ENCODE measurements at regions not wholly inside any gene's neighbourhood (a gene's known extent, or its start where the extent isn't known, plus 50 kb on each side); places are given as distances from the start of the nearest gene placed in this dataset.

- in situ Hi-C loops (cut with HindIII; ENCODE audit: low sequenced_read_pairs) = no loop called here
Observed at GRCh38 chr11:11020219-11020726, 162.4 kb upstream of the ZBED5 start.

DNA sequence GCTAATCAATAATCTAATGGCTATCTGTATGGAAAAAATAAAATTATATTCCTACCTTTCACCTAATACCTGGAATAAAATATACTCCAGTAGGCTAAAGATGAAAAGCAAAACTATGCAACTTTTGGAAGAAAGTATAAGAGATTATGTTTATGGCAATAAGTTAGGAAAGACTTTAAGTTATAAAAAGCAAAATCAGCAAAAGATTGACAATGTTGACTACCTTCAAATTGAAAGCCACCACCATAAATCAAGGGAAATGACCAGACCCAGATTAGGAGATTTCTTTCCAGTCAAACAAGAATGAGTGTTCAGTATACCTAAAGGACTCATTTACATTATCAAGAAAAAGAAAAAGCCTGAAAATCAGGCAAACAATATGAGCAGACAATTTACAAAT lies 159.1 kb upstream of the ZBED5 start:
- in situ Hi-C loops (cut with HindIII; ENCODE audit: low sequenced_read_pairs) = no loop called here

DNA sequence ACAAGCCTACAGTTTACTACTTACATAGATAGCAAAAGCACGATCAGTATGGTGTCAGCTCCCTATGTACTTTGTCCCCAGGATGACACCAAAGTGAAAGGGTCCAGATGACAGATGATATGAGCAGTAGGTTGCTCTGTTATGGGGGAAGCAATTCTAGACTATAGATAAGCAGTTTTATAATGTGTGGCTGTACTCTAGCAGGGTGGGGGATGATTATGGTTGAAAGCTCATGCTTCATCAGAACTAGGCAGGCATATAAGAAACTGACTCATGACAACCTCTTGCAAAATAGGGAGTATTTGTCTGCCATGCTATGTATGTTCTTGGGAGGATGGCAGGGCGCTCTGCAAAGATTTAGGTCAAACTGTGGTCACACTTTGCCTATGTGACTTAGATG lies 158.2 kb upstream of the ZBED5 start:
- in situ Hi-C loops (cut with HindIII; ENCODE audit: low sequenced_read_pairs) = no loop called here

GRCh38 chr11:11011617-11012016 lies 153.8 kb upstream of the ZBED5 start:
- in situ Hi-C loops (cut with HindIII; ENCODE audit: low sequenced_read_pairs) = no loop called here

GRCh38 chr11:11010624-11011127 lies 152.8 kb upstream of the ZBED5 start:
- in situ Hi-C loops (cut with HindIII; ENCODE audit: low sequenced_read_pairs) = no loop called here

DNA sequence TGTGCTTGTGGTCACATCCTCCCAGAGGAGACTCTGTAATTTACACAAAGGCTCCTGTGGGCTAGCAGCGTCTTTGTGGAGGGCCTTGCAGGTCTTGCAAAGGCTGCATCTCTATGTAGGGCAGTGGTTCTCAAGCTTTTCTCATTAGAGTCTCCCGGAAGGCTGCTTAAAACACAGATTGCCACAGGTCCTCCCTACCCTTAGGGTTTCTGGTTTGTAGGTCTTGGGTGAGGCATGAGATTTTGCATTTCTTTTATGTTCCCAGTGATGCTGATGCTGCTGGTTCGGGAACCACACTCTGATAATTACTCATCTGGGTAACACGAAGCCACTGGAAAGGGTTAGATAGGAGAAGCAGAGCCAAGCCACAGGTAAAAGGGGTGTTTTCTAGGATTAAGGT lies 151.3 kb upstream of the ZBED5 start:
- in situ Hi-C loops (cut with HindIII; ENCODE audit: low sequenced_read_pairs) = no loop called here

DNA sequence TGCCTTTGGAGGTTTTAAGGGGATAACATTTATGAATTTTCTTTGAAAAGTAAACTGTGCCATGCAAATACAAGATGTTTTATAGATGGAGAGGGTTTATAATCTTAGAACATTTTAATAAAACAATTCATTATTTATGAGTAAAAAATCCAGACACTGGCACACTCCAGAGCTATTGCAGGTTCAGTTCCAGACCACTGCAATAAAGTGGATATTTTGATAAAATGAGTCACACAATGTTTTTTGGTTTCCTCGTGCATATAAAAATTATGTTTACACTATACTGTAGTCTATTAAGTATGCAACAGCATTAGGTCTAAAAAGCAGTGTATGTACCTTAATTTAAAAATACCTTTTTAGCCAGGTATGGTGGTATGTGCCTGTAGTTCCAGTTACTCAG lies 146.2 kb upstream of the ZBED5 start:
- in situ Hi-C loops (cut with HindIII; ENCODE audit: low sequenced_read_pairs) = no loop called here

GRCh38 chr11:11003226-11003625 lies 145.4 kb upstream of the ZBED5 start:
- in situ Hi-C loops (cut with HindIII; ENCODE audit: low sequenced_read_pairs) = no loop called here

DNA sequence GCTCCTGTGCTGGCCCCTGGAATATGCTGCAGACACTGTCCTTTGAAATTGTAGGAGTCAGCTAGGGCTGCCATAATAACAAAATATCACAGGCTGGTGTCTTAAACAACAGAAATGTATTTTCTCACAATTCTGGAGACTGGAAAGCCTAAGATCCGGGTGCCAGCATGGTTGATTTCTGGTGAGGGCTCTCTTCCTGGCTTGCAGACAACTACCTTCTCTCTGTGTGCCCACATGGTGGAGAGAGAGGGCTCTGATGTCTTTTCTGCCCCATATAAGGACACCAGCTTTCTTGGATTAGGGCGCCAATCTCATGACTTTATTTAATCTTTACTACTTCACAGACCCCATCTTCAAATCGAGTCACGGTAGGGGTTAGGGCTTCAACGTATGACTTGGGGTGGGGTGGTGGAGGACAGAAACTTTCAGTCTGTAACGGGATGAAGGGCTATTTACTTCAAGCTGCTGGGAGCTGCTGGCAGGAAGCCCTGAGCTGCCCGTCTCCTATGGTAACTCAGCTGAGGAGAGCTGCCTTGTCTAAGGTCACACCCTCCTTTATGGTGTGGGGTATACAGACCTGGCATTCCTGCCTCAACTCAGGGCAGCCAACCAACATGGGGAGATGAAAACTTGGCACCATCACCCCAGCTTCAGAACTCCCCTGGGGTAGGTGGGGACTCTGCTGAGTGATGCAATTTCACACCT lies 142.9 kb upstream of the ZBED5 start:
- in situ Hi-C loops (cut with HindIII; ENCODE audit: low sequenced_read_pairs) = no loop called here

GRCh38 chr11:10998674-10999073 lies 140.8 kb upstream of the ZBED5 start:
- in situ Hi-C loops (cut with HindIII; ENCODE audit: low sequenced_read_pairs) = no loop called here

- in situ Hi-C loops (cut with HindIII; ENCODE audit: low sequenced_read_pairs) = no loop called here
Observed at GRCh38 chr11:10996678-10997077, 138.8 kb upstream of the ZBED5 start.

- in situ Hi-C loops (cut with HindIII; ENCODE audit: low sequenced_read_pairs) = no loop called here
Observed at GRCh38 chr11:10993640-10994039, 135.8 kb upstream of the ZBED5 start.

- in situ Hi-C loops (cut with HindIII; ENCODE audit: low sequenced_read_pairs) = no loop called here
Observed at GRCh38 chr11:10993186-10993585, 135.3 kb upstream of the ZBED5 start.

DNA sequence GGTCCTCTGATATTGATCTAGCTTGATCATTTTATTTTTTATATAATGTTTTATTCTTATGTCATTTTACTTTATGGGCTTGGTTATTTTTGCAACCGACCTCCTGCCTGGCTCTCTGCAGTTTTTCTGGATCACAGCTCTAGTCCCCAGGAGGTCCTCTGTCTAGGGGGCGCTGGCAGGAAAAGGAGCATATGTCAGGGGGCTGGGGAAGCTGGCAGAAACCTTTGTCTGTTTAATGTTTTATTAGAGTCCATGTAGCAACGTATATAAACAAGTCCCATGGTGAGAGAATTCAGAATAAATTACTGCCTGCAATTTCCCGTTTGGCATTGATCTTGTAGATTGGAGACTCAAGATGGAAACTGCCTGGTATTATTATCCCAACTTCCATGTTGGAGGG lies 133.5 kb upstream of the ZBED5 start:
- in situ Hi-C loops (cut with HindIII; ENCODE audit: low sequenced_read_pairs) = no loop called here

DNA sequence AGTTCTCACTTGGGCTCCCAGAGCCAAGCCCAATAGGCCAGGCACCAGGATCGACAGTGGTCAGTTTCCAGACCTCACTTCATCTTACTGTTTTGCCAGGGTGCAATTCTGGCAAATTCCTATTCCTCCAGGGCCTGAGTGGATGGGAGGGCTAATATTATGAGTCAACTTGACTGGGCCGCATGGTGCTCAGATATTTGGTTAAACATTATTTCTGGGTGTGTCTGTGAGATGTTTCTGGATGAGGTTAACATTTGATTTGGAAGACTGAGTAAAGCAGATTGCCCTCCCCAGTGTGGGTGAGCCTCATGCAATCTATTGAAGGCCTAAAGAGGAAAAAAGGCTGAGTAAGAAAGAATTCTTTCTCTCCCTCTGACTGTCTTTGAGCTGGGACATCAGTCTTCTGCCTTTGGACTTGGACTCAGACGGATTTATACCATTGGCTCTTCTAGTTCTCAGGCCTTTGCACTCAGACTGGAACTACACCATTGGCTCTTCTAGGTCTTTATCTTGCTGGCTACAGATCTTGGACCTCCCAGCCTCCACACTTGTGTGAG lies 132.9 kb upstream of the ZBED5 start:
- in situ Hi-C loops (cut with HindIII; ENCODE audit: low sequenced_read_pairs) = no loop called here

GRCh38 chr11:10990160-10990559 lies 132.3 kb upstream of the ZBED5 start:
- in situ Hi-C loops (cut with HindIII; ENCODE audit: low sequenced_read_pairs) = no loop called here

DNA sequence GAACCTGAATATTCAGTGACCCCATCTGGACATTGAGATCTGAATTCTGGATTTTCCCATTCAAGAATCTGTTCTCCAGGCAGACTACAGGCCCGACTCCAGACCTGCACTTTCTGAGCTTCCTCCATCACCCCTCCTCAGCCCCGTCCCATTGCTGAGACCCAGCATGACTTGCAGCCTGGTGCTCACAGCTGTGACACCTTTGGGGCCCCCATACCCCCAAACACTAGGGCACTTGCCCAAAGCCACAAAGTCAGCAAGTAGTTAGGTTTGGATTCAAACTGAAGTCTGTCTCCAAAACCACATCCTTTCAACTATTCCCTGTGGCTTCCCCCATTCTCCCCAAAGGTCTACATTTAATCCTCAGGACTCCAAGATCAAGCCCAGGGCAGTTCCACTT lies 128.2 kb upstream of the ZBED5 start:
- in situ Hi-C loops (cut with HindIII; ENCODE audit: low sequenced_read_pairs) = no loop called here

DNA sequence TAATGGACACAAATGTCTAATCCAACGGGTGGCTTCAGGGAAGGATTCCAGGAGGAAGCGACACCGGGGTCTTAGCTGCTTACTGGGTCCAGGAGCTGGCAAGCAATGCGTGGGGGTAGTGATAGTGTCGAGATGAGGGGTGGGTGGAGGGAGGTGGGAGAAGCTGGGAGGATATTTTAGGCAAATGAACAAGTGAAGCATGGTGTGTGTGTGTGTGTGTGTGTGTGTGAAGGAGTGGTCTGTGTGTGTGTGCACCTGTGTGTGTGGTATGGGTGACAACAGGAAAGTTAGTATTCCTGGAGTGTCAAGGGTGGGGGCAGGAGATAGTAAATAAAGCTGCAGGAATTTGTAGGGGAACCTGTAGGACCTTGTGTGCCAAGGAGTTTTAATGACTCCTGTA lies 126.9 kb upstream of the ZBED5 start:
- in situ Hi-C loops (cut with HindIII; ENCODE audit: low sequenced_read_pairs) = no loop called here

GRCh38 chr11:10984250-10984649 lies 126.4 kb upstream of the ZBED5 start:
- in situ Hi-C loops (cut with HindIII; ENCODE audit: low sequenced_read_pairs) = no loop called here

DNA sequence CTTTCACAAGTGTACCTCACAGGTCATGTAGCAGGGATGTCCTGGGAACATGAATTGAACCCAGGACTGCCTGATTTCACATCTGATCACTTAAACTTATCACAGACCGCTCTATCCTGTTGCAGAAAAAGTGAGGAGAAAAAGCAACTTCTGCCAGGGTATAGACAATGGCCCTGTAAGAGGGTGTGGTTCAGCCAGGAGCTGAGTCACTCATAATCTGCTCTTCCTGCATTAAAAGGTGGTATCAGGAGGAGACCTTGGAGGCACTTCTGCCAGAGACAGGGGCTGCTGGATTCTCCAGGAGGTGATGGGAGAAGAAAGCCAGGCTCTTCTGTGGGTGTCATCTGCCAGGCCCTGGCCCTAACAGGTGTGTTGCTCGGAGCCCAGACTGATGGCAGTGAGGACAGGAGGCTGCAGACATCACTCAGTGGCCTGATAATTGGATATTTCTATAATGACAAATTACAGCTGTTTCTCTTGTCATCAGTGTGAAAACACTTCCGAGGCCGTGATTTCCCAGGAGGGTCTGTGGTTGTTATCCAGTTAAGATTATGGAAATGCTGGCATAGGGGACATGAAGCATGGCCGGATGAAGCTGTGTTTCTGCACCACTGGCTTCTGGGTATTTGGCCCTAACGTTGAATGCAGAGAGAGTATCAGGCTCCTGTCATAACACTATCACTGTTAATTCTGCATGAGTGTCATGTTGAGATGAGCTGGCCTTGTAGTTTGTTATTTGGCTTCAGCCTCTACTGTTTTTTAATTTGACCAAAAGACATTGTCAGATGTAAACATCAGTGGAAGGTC lies 125.1 kb upstream of the ZBED5 start:
- in situ Hi-C loops (cut with HindIII; ENCODE audit: low sequenced_read_pairs) = no loop called here

DNA sequence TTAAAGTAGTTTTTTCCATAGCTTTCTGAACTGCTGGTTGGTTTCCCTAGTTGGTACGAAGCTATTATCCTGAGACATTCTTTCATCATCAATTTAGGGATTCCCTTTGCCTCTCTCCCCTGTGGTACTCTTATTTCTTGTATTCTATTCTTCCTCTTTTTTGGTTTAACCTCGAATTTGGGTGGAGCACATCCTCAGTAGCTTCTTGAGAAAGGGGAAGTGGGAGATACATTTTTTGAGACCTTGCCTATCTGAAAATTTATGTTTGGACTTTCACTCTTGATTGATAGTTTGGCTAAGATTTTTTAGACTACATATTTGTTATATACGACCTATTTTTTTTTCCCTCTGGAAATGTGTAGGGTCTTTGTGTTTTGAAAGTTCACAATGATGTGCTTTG lies 121.7 kb upstream of the ZBED5 start:
- in situ Hi-C loops (cut with HindIII; ENCODE audit: low sequenced_read_pairs) = no loop called here

GRCh38 chr11:10978198-10978597 lies 120.3 kb upstream of the ZBED5 start:
- in situ Hi-C loops (cut with HindIII; ENCODE audit: low sequenced_read_pairs) = no loop called here
